ENCODE measurements at regions not wholly inside any gene's neighbourhood (a gene's known extent, or its start where the extent isn't known, plus 50 kb on each side); places are given as distances from the start of the nearest gene placed in this dataset.

- peak; percentile 12 to 34 (median 31) for DNase-seq (ENCODE audit: low read depth in 4 of 4, low spot score in 1 of 4)
Observed at GRCh38 chr19:29263305-29264135, 50.6 kb upstream of the UQCRFS1 start.

GRCh38 chr19:29264897-29265296, 51.9 kb upstream of the UQCRFS1 start:
- DNase-seq (ENCODE audit: low read depth in 4 of 4, low spot score in 1 of 4): no peak

GRCh38 chr19:29265436-29265835, 52.5 kb upstream of the UQCRFS1 start:
- no peak for DNase-seq (ENCODE audit: low read depth in 4 of 4, low spot score in 1 of 4)

- DNase-seq (ENCODE audit: low read depth in 4 of 4, low spot score in 1 of 4): no peak
Observed at GRCh38 chr19:29266001-29266400, 53.0 kb upstream of the UQCRFS1 start.

- no peak for DNase-seq (ENCODE audit: low read depth in 4 of 4, low spot score in 1 of 4)
Observed at GRCh38 chr19:29266603-29267002, 53.7 kb upstream of the UQCRFS1 start.

GRCh38 chr19:29267701-29268100, 54.8 kb upstream of the UQCRFS1 start:
- DNase-seq (ENCODE audit: low read depth in 4 of 4, low spot score in 1 of 4): no peak

- DNase-seq (ENCODE audit: low read depth in 4 of 4, low spot score in 1 of 4): no peak
Observed at GRCh38 chr19:29268103-29268502, 55.2 kb upstream of the UQCRFS1 start.

GRCh38 chr19:29268721-29269393, 55.9 kb upstream of the UQCRFS1 start:
- DNase-seq (ENCODE audit: low read depth in 4 of 4, low spot score in 1 of 4): no peak

- no peak for DNase-seq (ENCODE audit: low read depth in 4 of 4, low spot score in 1 of 4)
Observed at GRCh38 chr19:29269641-29270040, 56.7 kb upstream of the UQCRFS1 start.

- no peak for DNase-seq (ENCODE audit: low read depth in 4 of 4, low spot score in 1 of 4)
Observed at GRCh38 chr19:29271341-29271740, 58.4 kb upstream of the UQCRFS1 start.

GRCh38 chr19:29271911-29272310, 59.0 kb upstream of the UQCRFS1 start:
- DNase-seq (ENCODE audit: low read depth in 4 of 4, low spot score in 1 of 4): no peak

GRCh38 chr19:29273000-29273640, 60.2 kb upstream of the UQCRFS1 start:
- DNase-seq (ENCODE audit: low read depth in 4 of 4, low spot score in 1 of 4): no peak

GRCh38 chr19:29275266-29275665, 62.3 kb upstream of the UQCRFS1 start:
- no peak for DNase-seq (ENCODE audit: low read depth in 4 of 4, low spot score in 1 of 4)

GRCh38 chr19:29277102-29277501, 64.2 kb upstream of the UQCRFS1 start:
- peak in 2 of 4 experiments; percentile 6 to 31 for DNase-seq (ENCODE audit: low read depth in 4 of 4, low spot score in 1 of 4)

GRCh38 chr19:29278716-29279115, 65.8 kb upstream of the UQCRFS1 start:
- DNase-seq (ENCODE audit: low read depth in 4 of 4, low spot score in 1 of 4): no peak

- DNase-seq (ENCODE audit: low read depth in 4 of 4, low spot score in 1 of 4): no peak
Observed at GRCh38 chr19:29283366-29283765, 70.4 kb upstream of the UQCRFS1 start.

GRCh38 chr19:29285187-29285687, 72.3 kb upstream of the UQCRFS1 start:
- DNase-seq (ENCODE audit: low read depth in 4 of 4, low spot score in 1 of 4): no peak

- no peak for DNase-seq (ENCODE audit: low read depth in 4 of 4, low spot score in 1 of 4)
Observed at GRCh38 chr19:29285878-29286277, 72.9 kb upstream of the UQCRFS1 start.

- no peak for DNase-seq (ENCODE audit: low read depth in 4 of 4, low spot score in 1 of 4)
Observed at GRCh38 chr19:29287061-29287460, 74.1 kb upstream of the UQCRFS1 start.

- no peak for DNase-seq (ENCODE audit: low read depth in 4 of 4, low spot score in 1 of 4)
Observed at GRCh38 chr19:29288256-29288655, 75.3 kb upstream of the UQCRFS1 start.

- DNase-seq (ENCODE audit: low read depth in 4 of 4, low spot score in 1 of 4): no peak
Observed at GRCh38 chr19:29289020-29289419, 76.1 kb upstream of the UQCRFS1 start.

- DNase-seq (ENCODE audit: low read depth in 4 of 4, low spot score in 1 of 4): no peak
Observed at GRCh38 chr19:29290853-29291252, 77.9 kb upstream of the UQCRFS1 start.

Measured in stimulated activated CD4-positive, alpha-beta T cell treated with anti-CD3 and anti-CD28 coated beads, Interleukin-1b, Interleukin-23, amount 100 ng/mL, for 24 hours (primary cell).